ENCODE measurements at regions not wholly inside any gene's neighbourhood (a gene's known extent, or its start where the extent isn't known, plus 50 kb on each side); places are given as distances from the start of the nearest gene placed in this dataset.

DNA sequence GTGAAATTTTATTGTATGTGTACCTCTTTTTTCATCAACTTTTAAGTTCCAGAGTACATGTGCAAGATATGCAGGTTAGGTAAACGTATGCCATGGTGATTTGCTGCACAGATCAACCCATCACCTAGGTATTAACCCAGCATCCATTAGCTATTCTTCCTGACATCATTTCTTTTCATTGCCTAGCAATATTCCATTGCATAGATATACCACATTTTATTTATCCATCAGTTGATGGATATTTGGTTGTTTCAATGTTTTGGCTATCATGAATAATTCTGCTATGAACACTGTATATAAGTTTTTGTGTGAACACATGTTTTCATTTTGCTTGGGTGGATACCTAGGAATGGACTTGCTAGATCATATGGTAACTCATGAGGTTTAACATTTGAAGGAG, 439.9 kb upstream of the SOX5 start:
- TF ChIP-seq POLR2A (IDR thresholded peaks at IDR 0.05) (no peak), CTCF (IDR thresholded peaks at IDR 0.05) (no peak)

Measured in breast epithelium (tissue), 3 donors.